ENCODE measurements at regions not wholly inside any gene's neighbourhood (a gene's known extent, or its start where the extent isn't known, plus 50 kb on each side); places are given as distances from the start of the nearest gene placed in this dataset.

GRCh38 chr7:146002008-146002407 is 114.6 kb upstream of the CNTNAP2 start:
- no peaks in the 10 kb centered on the region for H3K27me3 ChIP-seq
- no peaks in the 10 kb centered on the region for H3K36me3 ChIP-seq
- no peak overlapping the region for H3K4me3 ChIP-seq
- H3K9me3 ChIP-seq: no peaks in the 10 kb centered on the region
- H3K4me1 ChIP-seq: no peaks in the 10 kb centered on the region
- no peak for DNase-seq
- H3K27ac ChIP-seq: no peak overlapping the region
- TF ChIP-seq CTCF (IDR thresholded peaks at IDR 0.05): no peak
- no peak for TF ChIP-seq POLR2A (IDR thresholded peaks at IDR 0.05)

- Histone ChIP-seq H3K9me3 (no peaks in the 10 kb centered on the region), H3K4me1 (no peaks in the 10 kb centered on the region), H3K27me3 (no peaks in the 10 kb centered on the region), H3K4me3 (no peak overlapping the region), H3K27ac (no peak overlapping the region), H3K36me3 (no peaks in the 10 kb centered on the region)
- no peak for DNase-seq
- TF ChIP-seq CTCF (IDR thresholded peaks at IDR 0.05) (no peak), POLR2A (IDR thresholded peaks at IDR 0.05) (no peak)
Measured at GRCh38 chr7:146000882-146001281, 115.7 kb upstream of the CNTNAP2 start.

- no peaks in the 10 kb centered on the region for H3K4me1 ChIP-seq
- TF ChIP-seq POLR2A (IDR thresholded peaks at IDR 0.05) (no peak), CTCF (IDR thresholded peaks at IDR 0.05) (no peak)
- H3K36me3 ChIP-seq: no peaks in the 10 kb centered on the region
- H3K27me3 ChIP-seq: no peaks in the 10 kb centered on the region
- H3K4me3 ChIP-seq: no peak overlapping the region
- no peaks in the 10 kb centered on the region for H3K9me3 ChIP-seq
- no peak overlapping the region for H3K27ac ChIP-seq
- DNase-seq: no peak
Measured at GRCh38 chr7:145989469-145989868, 127.1 kb upstream of the CNTNAP2 start.

GRCh38 chr7:145986248-145986874 is 130.2 kb upstream of the CNTNAP2 start:
- no peak for DNase-seq
- H3K36me3 ChIP-seq: no peaks in the 10 kb centered on the region

GRCh38 chr7:145978769-145979168 is 137.8 kb upstream of the CNTNAP2 start:
- DNase-seq: no peak
- TF ChIP-seq POLR2A (IDR thresholded peaks at IDR 0.05): no peak
- no peak for TF ChIP-seq CTCF (IDR thresholded peaks at IDR 0.05)
- H3K27me3 ChIP-seq: no peaks in the 10 kb centered on the region

More at GRCh38 chr7:145986248-145986874, 130.2 kb upstream of the CNTNAP2 start:
- Histone ChIP-seq H3K9me3 (no peaks in the 10 kb centered on the region), H3K4me1 (no peaks in the 10 kb centered on the region), H3K4me3 (no peak overlapping the region), H3K27me3 (no peaks in the 10 kb centered on the region), H3K27ac (no peak overlapping the region)
- TF ChIP-seq CTCF (IDR thresholded peaks at IDR 0.05) (no peak), POLR2A (IDR thresholded peaks at IDR 0.05) (no peak)

GRCh38 chr7:145959981-145960380 is 156.6 kb upstream of the CNTNAP2 start:
- Histone ChIP-seq H3K9me3 (no peaks in the 10 kb centered on the region), H3K27me3 (no peaks in the 10 kb centered on the region), H3K36me3 (no peaks in the 10 kb centered on the region), H3K27ac (no peak overlapping the region), H3K4me3 (no peak overlapping the region), H3K4me1 (no peaks in the 10 kb centered on the region)
- DNase-seq: no peak
- TF ChIP-seq POLR2A (IDR thresholded peaks at IDR 0.05): no peak
- TF ChIP-seq CTCF (IDR thresholded peaks at IDR 0.05): no peak

More at GRCh38 chr7:145978769-145979168, 137.8 kb upstream of the CNTNAP2 start:
- Histone ChIP-seq H3K36me3 (no peaks in the 10 kb centered on the region), H3K4me1 (no peaks in the 10 kb centered on the region), H3K27ac (no peak overlapping the region), H3K4me3 (no peak overlapping the region), H3K9me3 (peaks cover 0 to 3% (median 0%) of the 10 kb centered on the region in 4 donors)

Data from Peyer's patch (tissue), 4 donors.